ENCODE measurements at regions not wholly inside any gene's neighbourhood (a gene's known extent, or its start where the extent isn't known, plus 50 kb on each side); places are given as distances from the start of the nearest gene placed in this dataset.

- 91 to 98% methylated on average over 14 to 19 of the region's 19 CpGs for WGBS, 2 experiments (ENCODE audit: insufficient coverage in 1 of 2, insufficient read length in 1 of 2)
- Histone ChIP-seq H3K36me3 (ENCODE audit: control insufficient read depth, insufficient read depth, low read length) (no peaks in the 10 kb centered on the region), H3K4me3 (ENCODE audit: low read length) (no peak overlapping the region), H3K27ac (ENCODE audit: low read depth, low read length) (no peak overlapping the region), H3K4me1 (ENCODE audit: control insufficient read depth, insufficient read depth, low read length) (no peaks in the 10 kb centered on the region), H3K9me3 (ENCODE audit: control insufficient read depth, low read length) (peaks cover 5% of the 10 kb centered on the region), H3K9ac (ENCODE audit: extremely low read depth, low read length, poor library complexity, severe bottlenecking) (no peak overlapping the region), H3K27me3 (ENCODE audit: control insufficient read depth, insufficient read depth, low read length, poor library complexity, severe bottlenecking) (no peaks in the 10 kb centered on the region)
- DNase-seq = no peak
- Mint-ChIP-seq H3K27ac (no peak overlapping the region), H3K36me3 (ENCODE audit: low read depth) (no peaks in the 10 kb centered on the region), H3K27me3 (ENCODE audit: insufficient read depth) (no peaks in the 10 kb centered on the region), H3K9me3 (peaks cover 17% of the 10 kb centered on the region), H3K4me3 (no peak overlapping the region), H3K4me1 (no peaks in the 10 kb centered on the region)
- TF ChIP-seq CTCF (conservative IDR thresholded peaks at IDR 0.05) = no peak
Observed at GRCh38 chr2:2861666-2862240, 515.9 kb downstream of the EIPR1 start.

- Histone ChIP-seq H3K4me3 (ENCODE audit: low read length) (no peak overlapping the region), H3K9me3 (ENCODE audit: control insufficient read depth, low read length) (peaks cover 5% of the 10 kb centered on the region), H3K36me3 (ENCODE audit: control insufficient read depth, insufficient read depth, low read length) (no peaks in the 10 kb centered on the region), H3K27me3 (ENCODE audit: control insufficient read depth, insufficient read depth, low read length, poor library complexity, severe bottlenecking) (no peaks in the 10 kb centered on the region), H3K27ac (ENCODE audit: low read depth, low read length) (no peak overlapping the region), H3K9ac (ENCODE audit: extremely low read depth, low read length, poor library complexity, severe bottlenecking) (no peak overlapping the region), H3K4me1 (ENCODE audit: control insufficient read depth, insufficient read depth, low read length) (no peaks in the 10 kb centered on the region)
- H3K4me1 Mint-ChIP-seq = no peaks in the 10 kb centered on the region
- no peak overlapping the region for H3K27ac Mint-ChIP-seq
- no peak overlapping the region for H3K4me3 Mint-ChIP-seq
- no peaks in the 10 kb centered on the region for H3K36me3 Mint-ChIP-seq (ENCODE audit: low read depth)
- no peaks in the 10 kb centered on the region for H3K27me3 Mint-ChIP-seq (ENCODE audit: insufficient read depth)
- peaks cover 11% of the 10 kb centered on the region for H3K9me3 Mint-ChIP-seq
- WGBS, 2 experiments (ENCODE audit: insufficient coverage in 1 of 2, insufficient read length in 1 of 2) = 91 to 94% methylated on average over 16 to 20 of the region's 20 CpGs
- DNase-seq = no peak
- TF ChIP-seq CTCF (conservative IDR thresholded peaks at IDR 0.05) = no peak
Observed at GRCh38 chr2:2860589-2861300, 516.9 kb downstream of the EIPR1 start.

GRCh38 chr2:2859732-2860131 lies 517.9 kb downstream of the EIPR1 start:
- Histone ChIP-seq H3K27me3 (ENCODE audit: control insufficient read depth, insufficient read depth, low read length, poor library complexity, severe bottlenecking) (no peaks in the 10 kb centered on the region), H3K9ac (ENCODE audit: extremely low read depth, low read length, poor library complexity, severe bottlenecking) (no peak overlapping the region), H3K36me3 (ENCODE audit: control insufficient read depth, insufficient read depth, low read length) (no peaks in the 10 kb centered on the region), H3K4me1 (ENCODE audit: control insufficient read depth, insufficient read depth, low read length) (no peaks in the 10 kb centered on the region), H3K27ac (ENCODE audit: low read depth, low read length) (no peak overlapping the region), H3K4me3 (ENCODE audit: low read length) (no peak overlapping the region), H3K9me3 (ENCODE audit: control insufficient read depth, low read length) (peaks cover 5% of the 10 kb centered on the region)
- Mint-ChIP-seq H3K27me3 (ENCODE audit: insufficient read depth) (no peaks in the 10 kb centered on the region), H3K9me3 (peaks cover 10% of the 10 kb centered on the region), H3K27ac (no peak overlapping the region), H3K36me3 (ENCODE audit: low read depth) (no peaks in the 10 kb centered on the region), H3K4me1 (no peaks in the 10 kb centered on the region), H3K4me3 (no peak overlapping the region)
- no peak for DNase-seq
- 90 to 96% methylated on average over 9 of the region's 9 CpGs for WGBS, 2 experiments (ENCODE audit: insufficient coverage in 1 of 2, insufficient read length in 1 of 2)
- TF ChIP-seq CTCF (conservative IDR thresholded peaks at IDR 0.05) = no peak
